SK-N-SH (cell line): ENCODE measurements at regions not wholly inside any gene's neighbourhood (a gene's known extent, or its start where the extent isn't known, plus 50 kb on each side); places are given as distances from the start of the nearest gene placed in this dataset.

Source experiments
- CTCF ChIP-seq: fragments of 200-600 bp; sonication (generic); IDR thresholded peaks from 2 replicates; pipeline ENCODE4 v1.6.1; 2017; ENCODE audit warnings: antibody characterized with exemption, mild to moderate bottlenecking, moderate library complexity
- EP300 ChIP-seq, 2 experiments: IDR thresholded peaks; 2 replicates each; pipeline versions ENCODE4 v1.4.0 to v1.6.1; 2012; ENCODE audit warnings: borderline replicate concordance in 1 of 2, low read depth in 1 of 2, low read length in 1 of 2
- EZH2phosphoT487 ChIP-seq: fragments of 200-600 bp; sonication (generic); IDR thresholded peaks from 2 replicates; pipeline ENCODE4 v1.6.1; 2017; ENCODE audit warnings: low read depth, mixed run types, mild to moderate bottlenecking, antibody characterized with exemption, moderate library complexity, borderline replicate concordance
- MEF2A ChIP-seq: IDR thresholded peaks from 2 replicates; pipeline ENCODE4 v1.4.0; 2012; ENCODE audit warnings: low read depth, borderline replicate concordance
- POLR2AphosphoS5 ChIP-seq: IDR thresholded peaks from 2 replicates; pipeline ENCODE4 v1.6.1; 2012; ENCODE audit warnings: low read depth, low read length
- SMC3 ChIP-seq: IDR thresholded peaks from 2 replicates; pipeline ENCODE4 v1.6.1; 2012; ENCODE audit warnings: low read depth, low read length, improper control_type of control experiment
- YY1 ChIP-seq: IDR thresholded peaks from 2 replicates; pipeline ENCODE4 v1.4.0; 2012; ENCODE audit warnings: low read depth, mild to moderate bottlenecking

GRCh38 chr3:36633060-36633459 is 131.3 kb downstream of the DCLK3 start:
- TF ChIP-seq POLR2AphosphoS5 (no peak), YY1 (no peak), EZH2phosphoT487 (no peak), MEF2A (no peak), SMC3 (no peak), CTCF (no peak), EP300 (IDR thresholded peaks at IDR 0.05; ENCODE audit: borderline replicate concordance in 1 of 2, low read depth in 1 of 2, low read length in 1 of 2) (no peak)
